ENCODE measurements at regions not wholly inside any gene's neighbourhood (a gene's known extent, or its start where the extent isn't known, plus 50 kb on each side); places are given as distances from the start of the nearest gene placed in this dataset.
"Not testable (repeated sequence)": the region's sequence is repeated elsewhere in the genome, so short reads cannot be mapped to it uniquely, and the experiment has no call there.

DNA sequence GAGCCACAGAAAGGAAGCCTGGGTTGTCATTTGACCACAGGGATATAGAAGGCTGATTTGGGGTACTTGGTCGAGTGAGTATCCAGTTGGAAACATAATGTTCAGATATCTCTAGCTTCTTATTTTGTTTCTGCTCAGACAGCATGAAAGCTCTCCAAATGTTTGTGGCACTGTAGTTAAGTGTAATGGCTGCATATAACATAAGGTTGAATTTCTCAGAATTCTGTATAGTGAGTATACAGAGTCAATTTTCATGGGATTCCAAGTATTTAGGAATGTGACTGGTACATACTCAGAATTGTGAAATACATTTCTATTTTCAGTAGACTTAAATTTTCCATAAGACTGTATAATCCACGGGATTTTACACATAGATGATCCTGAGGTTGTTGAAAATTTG lies 2102.1 kb upstream of the RAG2 start:
- FAIRE-seq = no peak

DNA sequence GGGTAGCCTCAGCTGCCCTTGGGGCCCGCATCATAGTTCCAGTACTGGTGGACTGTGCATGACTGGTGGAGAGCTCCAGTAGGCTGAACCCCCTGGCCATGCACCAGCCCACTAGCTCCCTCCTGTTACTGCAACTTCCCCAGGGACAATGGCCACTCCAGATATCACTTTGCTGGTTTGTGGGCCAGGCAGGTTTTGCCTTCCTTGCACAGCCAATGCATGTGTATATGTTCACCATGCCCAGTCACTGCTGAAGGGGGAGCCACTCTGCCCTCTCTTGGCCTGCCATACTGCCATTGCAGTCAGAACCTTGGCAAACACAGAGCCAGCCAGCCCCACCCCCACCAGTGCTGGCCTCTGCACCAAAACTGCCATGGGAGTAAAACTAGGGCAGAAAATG lies 2095.3 kb upstream of the RAG2 start:
- FAIRE-seq = no peak

DNA sequence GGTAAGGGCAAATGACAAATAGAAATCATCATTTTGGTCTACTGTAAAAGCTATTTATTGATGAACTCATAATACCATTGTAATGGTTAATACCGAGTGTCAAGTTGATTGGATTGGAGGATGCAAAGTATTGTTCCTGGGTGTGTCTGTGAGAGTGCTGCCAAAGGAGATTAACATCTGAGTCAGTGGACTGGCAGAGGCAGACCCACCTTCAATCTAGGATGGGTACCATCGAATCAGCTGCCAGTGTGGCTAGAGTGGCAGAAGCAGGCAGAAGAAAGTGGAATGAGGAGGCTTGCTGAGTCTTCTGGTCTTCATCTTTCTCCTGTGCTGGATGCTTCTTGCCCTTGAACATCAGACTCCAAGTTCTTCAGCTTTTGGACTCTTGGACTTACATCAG lies 2092.2 kb upstream of the RAG2 start:
- FAIRE-seq = not testable (repeated sequence)

DNA sequence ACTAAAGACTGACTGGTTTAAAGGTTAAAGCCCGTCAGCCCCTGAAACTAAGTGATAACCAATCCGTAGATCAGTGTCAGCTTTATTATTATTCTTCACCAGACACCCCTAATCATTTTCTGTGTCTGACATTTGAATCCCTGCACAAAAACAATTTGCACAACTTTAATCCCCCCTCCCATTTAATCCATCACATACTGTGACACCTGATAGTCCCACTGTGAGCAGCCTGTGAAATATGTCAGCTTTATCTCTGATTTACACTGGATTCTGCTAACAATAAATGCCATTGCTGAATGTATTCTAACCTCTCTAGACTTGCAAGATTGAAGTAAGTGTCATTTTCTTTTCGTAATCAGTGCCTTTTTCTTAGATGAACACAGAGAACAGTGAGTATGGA lies 2089.0 kb upstream of the RAG2 start:
- no peak for FAIRE-seq

DNA sequence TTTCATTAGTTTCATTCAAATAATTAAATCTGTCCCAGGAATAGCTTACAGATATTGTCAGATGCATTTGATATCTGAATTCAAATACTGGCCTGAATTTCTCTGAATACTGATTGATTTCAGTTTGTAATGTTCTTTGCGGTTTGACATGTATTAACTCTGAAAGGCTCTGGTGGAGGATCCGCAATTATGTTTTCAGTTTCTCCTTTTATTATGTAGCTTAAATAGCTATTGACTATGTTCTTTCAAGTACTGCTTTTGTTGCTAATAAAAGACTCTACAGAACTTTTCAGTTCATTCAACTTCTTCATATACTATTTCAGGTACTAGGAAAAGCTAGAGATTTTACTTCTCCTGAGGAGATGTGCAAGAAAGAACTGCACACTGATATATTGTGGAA lies 2085.4 kb upstream of the RAG2 start:
- no peak for FAIRE-seq

DNA sequence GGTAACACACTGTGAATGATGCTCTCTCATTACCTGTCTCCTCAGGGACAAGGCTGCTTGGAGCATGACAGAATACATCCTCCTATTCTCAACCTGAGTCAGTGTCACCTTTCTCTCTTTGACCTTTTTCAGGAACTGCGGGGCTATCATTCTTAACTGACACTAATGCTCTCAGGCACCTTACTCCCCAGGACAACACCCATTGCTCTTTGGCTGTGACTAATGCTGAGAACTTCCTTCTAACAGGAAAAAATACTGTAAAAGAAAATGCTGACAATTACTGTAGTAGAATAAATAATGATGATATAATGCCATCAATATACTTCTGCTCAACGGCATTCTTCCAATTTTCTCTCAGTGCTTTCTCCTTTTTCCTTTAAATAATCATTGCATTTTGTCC lies 2082.7 kb upstream of the RAG2 start:
- FAIRE-seq = no peak

DNA sequence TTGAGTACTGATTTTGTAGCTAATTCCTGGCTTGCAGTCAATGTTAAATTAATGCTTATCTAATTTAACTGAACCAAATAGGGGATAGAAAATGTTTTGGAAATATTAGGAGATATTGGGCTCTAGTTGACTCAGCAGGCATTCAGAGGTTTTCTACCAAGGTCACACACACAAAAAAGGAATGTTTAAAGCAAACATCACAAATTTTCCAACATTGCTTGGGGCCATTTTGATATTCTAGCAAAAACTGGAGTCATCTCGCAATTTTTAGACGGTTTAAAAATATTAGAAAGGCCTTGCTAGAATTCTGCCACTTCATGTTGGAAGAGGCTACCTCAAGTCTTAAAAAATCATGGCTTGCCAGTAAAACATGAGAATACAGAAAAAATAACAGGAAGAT lies 2082.1 kb upstream of the RAG2 start:
- no peak for FAIRE-seq

DNA sequence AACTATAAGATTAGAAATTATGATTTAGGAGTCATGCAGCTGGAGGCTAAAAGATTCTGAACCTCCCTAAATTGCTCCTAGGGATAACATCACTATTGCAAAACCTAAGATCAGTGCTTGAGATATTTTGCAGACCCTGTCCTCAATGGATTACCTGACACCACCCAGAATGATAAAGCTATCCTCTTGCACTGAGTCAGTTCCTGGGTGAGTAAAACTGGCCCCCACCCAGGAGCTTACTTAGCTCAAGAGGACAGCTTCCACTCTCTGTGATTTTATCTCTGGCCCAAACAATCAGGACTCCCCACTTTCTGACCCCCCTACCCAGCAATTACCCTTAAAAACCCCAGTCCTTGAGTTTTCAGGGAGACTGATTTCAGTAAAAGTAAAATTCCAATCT lies 2074.4 kb upstream of the RAG2 start:
- no peak for FAIRE-seq

DNA sequence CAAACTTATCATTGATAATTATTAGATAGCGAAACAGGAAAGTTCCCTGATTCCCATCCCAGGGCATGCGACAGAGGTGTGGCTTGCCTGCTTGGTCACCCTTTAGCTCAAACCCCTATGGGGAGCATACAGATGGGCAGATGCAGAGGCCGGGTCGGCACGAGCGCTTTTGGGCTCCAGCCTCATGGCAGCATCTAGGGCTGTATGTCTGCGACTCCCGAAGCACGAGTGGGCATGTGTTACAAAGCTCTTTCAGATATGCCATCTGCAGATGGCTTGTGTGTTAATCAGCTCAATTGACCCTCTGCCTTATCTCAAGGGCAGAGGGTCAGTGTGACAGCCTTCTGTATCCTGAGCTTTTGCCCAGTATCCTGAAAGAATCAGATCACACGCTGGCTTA lies 2069.3 kb upstream of the RAG2 start:
- no peak for FAIRE-seq

DNA sequence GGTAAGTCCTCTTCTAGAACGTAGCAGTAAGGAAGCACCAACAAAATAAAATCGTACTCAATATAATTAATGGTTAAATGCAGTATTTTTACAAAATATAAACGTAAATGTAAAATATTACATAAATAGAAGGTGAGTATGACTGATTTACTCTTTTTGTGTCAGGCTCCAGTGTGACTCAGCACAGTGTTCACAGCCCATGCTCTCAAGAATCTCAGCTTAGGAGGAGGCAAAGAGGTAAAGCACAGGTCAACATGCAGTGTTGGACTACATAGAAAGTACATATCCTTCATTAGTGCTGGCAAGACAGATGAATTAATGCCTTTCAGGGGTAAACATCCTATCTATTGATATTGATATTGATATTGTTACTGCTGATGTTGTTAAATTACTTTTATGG lies 2050.6 kb upstream of the RAG2 start:
- FAIRE-seq = no peak

DNA sequence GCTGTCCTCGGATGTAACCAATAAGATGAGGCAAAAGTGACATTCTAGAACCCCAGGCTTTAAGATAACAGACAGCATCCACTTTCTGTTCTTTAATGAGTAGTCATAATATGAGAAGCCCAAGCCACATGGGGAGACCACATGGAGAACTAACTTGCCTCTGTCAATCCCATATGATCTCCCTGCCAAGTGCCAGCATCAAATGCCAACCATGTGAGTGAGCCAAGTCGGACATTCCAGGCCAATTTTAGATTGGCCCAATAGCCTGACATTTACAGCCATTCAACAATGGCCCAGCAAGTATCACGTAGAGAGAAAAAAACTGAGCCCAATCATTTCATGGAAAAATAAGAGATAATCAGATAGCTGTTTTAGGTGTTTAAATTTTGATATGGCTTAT lies 2048.3 kb upstream of the RAG2 start:
- no peak for FAIRE-seq

DNA sequence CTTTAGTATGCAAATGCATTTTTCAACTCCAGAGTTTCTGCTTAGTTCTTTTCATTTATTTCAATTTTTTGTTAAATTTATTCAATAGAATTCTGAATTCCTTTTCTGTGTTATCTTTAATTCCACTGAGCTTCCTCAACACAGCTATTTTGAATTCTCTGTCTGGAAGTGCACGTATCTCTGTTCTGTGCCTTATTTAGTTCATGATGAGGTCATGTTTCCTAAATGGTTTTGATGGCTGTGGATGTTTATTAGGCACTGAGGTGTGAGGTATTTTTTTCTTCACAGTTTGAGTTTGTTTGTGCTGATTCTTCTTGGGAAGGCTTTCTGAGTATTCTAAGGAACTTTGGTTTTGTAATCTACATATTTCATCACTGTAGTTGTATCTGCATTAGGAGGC lies 2042.8 kb upstream of the RAG2 start:
- FAIRE-seq = no peak

DNA sequence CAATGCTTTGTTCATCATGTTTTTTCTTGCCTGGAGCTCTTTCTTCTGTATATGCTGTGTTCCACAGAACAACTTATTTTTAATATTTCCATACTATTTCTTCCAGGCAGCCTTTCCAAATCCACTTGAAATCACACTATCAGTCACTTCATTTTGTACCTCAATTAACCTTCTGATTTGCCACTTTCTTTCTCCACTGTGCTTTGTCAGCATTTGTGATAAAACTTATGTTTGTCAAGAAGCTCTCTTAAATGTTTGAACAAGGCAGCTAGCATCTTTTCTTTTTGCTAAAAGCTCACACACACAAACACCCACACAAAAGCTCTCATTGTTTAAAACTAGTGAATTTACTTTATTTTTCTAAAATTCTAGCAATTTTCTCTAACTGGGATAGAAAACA lies 2014.7 kb upstream of the RAG2 start:
- no peak for FAIRE-seq

DNA sequence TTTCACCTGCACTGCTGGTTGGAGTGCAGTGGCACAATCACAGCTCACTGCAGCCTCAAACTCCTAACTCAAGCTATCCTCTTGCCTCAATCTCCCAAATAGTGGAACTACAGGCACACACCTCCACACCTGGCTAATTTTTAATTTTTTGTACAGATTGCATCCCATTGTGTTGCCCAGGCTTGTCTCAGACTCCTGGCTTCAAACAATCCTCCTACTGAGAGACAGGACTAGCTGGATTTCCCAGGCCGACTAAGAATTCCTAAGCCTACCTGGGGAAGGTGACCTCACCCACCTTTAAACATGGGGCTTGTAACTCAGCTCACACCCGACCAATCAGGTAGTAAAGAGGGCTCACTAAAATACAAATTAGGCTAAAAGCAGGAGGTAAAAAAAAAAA lies 2003.3 kb upstream of the RAG2 start:
- not testable (repeated sequence) for FAIRE-seq

DNA sequence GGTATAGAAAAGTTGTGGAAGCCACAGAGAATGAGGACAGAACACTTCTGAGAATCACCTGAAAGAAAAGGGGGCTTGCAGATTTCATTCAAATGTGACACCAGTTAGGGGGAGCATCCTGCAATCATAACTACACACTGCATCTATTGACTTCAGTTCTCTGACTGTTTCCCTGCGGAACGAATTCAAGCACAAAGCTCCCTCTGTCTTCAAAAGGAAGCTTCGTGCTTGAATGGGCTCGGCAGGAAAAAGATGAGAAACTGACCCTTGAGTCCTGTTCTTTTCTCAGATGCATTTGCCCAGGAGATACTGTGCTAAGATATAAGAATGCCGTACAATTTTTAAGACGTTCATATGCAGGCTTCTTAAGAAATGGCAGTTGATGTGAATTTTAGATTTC lies 2000.4 kb upstream of the RAG2 start:
- no peak for FAIRE-seq

DNA sequence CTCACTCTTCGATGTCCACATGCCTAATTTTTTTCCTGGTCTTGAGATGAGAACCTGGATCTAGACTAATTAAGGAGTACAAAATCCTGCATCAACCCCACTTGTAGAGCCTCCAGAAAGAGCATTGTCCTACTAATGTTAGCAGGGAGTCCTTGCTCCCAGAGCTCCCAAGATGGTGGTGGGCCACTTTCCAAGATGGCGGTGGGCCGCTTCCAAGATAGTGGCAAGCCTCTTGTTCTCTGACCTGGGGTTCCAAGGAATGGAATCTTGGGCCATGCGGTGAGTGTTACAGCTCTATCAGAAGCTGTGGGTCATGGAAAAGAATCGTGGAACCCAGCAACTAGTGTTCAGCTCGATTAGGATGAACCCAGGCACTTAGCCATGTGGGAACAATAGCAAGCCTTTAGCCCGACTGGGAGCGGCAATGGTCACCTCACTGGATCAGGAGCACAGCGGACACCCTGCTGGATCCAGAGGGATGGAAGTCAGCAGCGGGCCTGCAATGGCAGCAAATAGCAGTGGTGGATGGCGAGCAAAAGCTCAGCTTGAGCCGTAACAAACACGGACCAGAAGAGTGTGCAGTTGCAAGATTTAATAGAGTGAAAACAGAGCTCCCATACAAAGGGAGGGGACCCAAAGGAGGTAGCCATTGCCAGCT lies 1997.5 kb upstream of the RAG2 start:
- FAIRE-seq = not testable (repeated sequence)

DNA sequence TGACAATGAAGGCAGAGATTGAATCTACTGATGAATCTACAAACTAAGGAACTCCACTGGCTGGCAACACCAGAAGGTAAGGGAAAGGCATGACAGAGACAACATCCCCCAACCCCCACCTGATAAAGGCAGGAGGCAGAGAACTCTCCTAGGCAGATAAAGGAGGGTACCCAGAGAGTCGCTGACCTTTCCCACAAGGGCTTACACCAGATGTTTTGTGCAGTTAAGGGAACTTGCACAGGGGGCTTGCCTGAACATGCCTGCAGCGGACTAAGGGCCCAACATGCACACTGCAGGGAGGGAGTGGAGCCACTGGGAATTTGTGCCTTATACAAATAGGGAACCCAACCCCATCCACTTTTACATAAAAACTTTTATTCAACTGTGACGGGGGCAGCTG lies 1996.9 kb upstream of the RAG2 start:
- FAIRE-seq = no peak

DNA sequence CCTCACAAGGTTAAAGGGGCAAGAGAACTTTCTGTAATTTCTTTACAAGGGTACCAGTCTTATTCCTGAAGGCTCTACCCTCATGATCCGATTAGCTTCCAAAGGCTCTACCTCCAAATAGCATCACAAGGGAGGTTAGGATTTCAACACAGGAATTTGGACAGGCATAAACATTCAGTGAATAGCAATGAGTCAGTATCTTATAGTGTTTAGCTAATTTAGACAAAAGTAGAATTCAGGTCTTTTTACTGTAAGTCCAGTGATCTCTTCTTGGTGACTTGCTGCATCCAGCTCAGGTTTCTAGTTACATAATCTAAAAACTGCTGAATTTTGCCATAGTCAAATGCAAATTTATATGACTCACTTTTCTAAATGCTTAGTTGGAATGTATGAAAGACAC lies 1995.6 kb upstream of the RAG2 start:
- FAIRE-seq = no peak

DNA sequence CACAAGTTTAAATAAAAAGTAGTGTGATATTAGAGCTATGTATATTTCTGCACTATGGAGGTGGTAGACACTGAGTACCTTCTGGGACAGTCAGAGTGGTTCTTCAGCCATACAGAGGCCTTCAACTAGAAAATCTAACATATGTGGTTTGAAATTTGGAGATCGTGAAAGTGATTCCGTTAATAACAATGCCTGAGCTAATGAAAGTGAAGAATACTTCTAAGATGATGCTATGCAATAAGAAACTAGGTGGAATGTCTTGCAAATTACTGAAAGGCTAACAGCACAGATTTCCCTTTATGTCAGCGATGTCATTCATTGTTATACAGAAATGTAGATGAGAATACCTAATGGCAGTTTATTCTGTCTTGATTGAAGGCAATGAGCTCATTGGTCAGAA lies 1984.7 kb upstream of the RAG2 start:
- no peak for FAIRE-seq

DNA sequence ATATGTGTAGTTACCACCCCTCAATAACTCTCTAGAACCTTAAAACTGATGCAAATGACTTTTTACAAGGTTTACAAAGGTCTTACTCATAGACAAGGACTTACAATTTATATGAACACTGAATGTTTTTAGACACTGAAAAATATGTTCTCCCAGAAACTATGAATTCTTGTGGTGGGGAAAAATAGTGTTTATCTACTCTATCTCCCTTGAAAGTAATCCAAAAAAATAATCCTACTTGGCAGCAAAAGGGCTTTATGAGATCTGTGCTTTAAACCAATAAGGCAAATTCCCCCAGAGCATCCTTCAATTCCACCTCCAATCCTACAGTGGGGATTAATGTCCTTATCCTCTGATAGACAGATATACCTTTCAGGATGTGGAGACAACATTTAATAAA lies 1984.1 kb upstream of the RAG2 start:
- no peak for FAIRE-seq

DNA sequence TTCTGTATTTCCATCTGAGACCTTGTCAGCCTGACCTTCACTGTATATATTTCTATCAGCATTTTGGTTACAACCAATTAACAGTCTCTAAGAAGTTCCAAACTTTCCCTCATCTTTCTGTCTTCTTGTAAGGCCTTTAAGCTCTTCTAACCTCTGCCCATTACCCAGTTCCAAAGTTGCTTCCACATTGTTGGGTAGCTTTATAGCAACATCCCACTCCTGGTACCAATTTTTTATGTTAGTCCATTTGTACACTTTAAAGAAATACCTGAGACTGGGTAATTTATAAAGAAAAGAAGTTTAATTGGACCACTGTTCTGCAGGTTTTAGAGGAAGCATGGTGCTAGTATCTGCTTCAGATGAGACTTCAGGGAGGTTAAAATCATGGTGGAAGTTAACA lies 1979.7 kb upstream of the RAG2 start:
- FAIRE-seq = no peak

DNA sequence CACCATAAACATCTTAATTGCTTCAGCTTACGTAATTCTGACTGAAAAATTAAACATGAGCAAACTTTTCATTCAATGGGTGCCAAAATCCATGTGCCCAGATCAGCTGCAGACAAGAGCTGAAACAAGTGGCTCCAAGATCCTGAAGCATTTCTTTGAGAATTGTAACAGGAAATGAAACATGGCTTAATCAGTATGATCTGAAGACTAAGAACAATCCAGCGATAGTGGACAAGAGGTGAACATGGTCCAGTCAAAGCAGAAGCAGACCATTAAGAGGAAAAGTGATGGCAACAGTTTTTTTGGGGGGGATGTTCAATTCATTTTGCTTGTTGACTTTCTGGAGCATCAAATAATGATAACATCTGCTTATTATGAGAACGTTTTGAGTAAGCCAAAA lies 1964.5 kb upstream of the RAG2 start:
- FAIRE-seq = no peak

DNA sequence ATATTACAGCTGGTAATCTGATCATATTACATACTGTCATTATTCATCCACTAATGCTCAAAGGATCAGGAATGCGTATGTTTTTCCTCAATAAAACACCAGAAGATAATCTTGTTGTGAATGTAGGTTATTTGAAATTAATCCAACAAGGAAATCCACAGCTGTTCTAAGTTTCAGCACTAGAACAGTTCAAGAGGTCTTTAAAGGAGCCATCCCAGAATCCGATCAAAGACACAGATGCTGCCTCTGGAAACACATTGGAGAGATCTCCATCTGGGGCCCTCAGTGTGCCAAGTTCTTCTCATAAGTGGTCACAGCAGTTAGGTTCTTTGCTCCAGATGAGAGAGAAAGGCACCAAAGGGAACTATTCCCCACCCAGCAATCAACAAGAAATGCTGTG lies 1955.1 kb upstream of the RAG2 start:
- no peak for FAIRE-seq

DNA sequence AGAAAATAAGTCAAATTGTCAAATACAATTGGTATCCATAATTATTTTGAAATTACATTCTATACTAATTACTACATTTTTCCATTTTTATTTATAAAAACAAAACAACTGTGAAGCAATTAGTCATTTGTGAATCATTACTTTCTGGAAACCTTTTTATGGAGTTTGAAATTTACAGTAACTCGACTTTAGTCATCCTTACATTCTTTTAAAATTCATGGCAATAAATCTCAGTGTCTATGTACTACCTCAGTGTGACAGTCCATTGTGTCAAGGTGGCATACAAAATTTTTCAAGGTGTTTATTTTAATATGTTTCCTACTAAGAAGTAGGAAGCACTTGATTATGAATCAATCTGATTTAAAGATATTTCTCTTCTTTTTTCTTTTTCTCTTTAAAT lies 1949.4 kb upstream of the RAG2 start:
- FAIRE-seq = no peak

DNA sequence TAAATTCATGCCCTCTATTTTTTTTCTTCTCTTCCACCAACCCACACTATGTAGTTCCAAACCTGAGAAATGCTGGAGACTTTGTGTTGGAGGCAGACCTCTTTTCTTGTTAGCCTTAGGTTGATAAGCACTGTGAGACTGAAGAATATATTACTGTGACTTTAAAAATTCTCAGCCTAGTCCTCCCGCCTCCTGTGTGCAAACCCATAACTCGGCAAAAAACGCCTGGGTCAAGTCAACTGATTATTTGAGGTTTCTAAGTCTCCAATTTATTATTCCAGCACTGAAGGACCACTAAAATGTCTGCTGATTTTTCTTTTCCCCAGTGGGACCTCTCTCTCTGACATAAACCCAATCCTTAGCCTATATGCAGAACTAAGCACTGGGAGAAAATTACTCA lies 1946.0 kb upstream of the RAG2 start:
- no peak for FAIRE-seq

DNA sequence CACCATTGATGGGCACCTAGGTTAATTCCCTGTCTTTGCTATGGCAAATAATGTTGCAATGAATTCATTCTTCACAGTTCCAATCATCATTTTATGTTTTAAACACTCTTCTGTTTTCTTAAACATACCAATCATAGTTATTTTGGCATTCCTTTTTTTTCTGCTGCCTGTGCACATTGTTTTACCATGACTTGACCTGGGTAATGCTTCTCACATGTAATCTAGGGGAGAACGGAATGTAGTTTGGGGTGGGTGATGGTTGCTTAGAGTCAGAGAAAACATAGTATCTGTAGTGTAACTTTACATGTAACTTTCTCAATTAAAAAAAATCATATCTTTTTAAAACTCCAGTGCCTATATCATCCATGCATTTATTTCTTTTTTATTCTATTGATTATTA lies 1945.3 kb upstream of the RAG2 start:
- FAIRE-seq = no peak
